Left lung (tissue), 4 donors: ENCODE measurements at regions not wholly inside any gene's neighbourhood (a gene's known extent, or its start where the extent isn't known, plus 50 kb on each side); places are given as distances from the start of the nearest gene placed in this dataset.

ENCODE experiments used
- ATAC-seq: fragments of 200-7000 bp; cut with Tn5 transposase; one replicate; pipeline ENCODE4 v1.9.1; 2020; ENCODE audit warnings: moderate library complexity
- DNase-seq, 4 donors: peaks; one replicate each; pipeline ENCODE4 v3.0.0-alpha.2; 2013 to 2020
- H3K27ac ChIP-seq, 2 donors: fragments of 200-600 bp; sonication (generic) in 1 of 2; one replicate each; pipeline versions ENCODE4 v1.5.0 to v1.8.0; 2020 to 2021
- H3K27me3 ChIP-seq, 2 donors: fragments of 200-600 bp; sonication (generic) in 1 of 2; one replicate each; pipeline versions ENCODE4 v1.5.0 to v1.8.0; 2020 to 2021
- H3K36me3 ChIP-seq, 2 donors: fragments of 200-600 bp; sonication (generic) in 1 of 2; one replicate each; pipeline versions ENCODE4 v1.5.0 to v1.8.0; 2020 to 2021
- H3K4me1 ChIP-seq, 2 donors: fragments of 200-600 bp; one replicate each; pipeline ENCODE4 v1.8.0; 2021
- H3K4me3 ChIP-seq, 2 donors: fragments of 200-600 bp; sonication (generic) in 1 of 2; one replicate each; pipeline versions ENCODE4 v1.5.0 to v1.8.0; 2020 to 2021; ENCODE audit warnings: mild to moderate bottlenecking in 1 of 2
- H3K9me3 ChIP-seq, 2 donors: fragments of 200-600 bp; sonication (generic) in 1 of 2; one replicate each; pipeline versions ENCODE4 v1.5.0 to v1.8.0; 2020 to 2021
- intact Hi-C, 2 donors: fragments of 100-400 bp; cut with DNase I; formaldehyde crosslinking; loops; one replicate each; pipeline versions ENCODE4 v1.11.2 to v1.14.2; 2022
- TF ChIP-seq, protein P1 (sequence below), 2 donors: fragments of 200-600 bp; sonication (generic) in 1 of 2; IDR thresholded peaks; one replicate each; pipeline versions ENCODE4 v1.5.0 to v1.8.0; 2021; ENCODE audit warnings: antibody characterized with exemption in 2 of 2
- donor health status: DM: no; HTN: yes; CAD: no.
- donor health status: DM: no; HTN: no; CAD: no.

DNA sequence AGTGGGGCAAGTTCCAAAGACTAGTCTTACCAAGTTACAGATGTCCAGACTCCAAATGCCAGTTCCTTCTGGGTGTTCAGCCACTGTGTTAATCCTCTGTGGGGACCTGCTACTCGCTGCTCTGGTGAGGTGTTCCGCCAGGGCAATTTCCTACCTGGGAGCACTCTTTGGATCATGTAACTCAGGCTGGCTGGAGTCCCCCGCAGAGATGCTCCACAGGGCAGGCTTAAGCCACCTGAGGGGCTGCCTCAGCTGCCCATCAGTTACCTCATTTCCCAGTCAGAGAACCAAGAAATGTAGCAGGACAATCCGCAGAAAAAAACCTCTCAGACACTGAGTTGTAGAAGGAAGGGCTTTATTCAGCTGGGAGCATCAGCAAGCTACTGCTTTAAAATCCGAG is 133.8 kb downstream of the ZNF737 start:
- ATAC-seq (no peak), DNase-seq (no peak)
- Histone ChIP-seq H3K9me3 (peaks cover 0 to 22% of the 10 kb centered on the region in 2 donors), H3K27me3 (no peaks in the 10 kb centered on the region), H3K27ac (no peak overlapping the region), H3K4me1 (no peaks in the 10 kb centered on the region), H3K4me3 (no peak overlapping the region), H3K36me3 (no peaks in the 10 kb centered on the region)
- intact Hi-C loops: no loop called here
- TF ChIP-seq, protein P1, sequence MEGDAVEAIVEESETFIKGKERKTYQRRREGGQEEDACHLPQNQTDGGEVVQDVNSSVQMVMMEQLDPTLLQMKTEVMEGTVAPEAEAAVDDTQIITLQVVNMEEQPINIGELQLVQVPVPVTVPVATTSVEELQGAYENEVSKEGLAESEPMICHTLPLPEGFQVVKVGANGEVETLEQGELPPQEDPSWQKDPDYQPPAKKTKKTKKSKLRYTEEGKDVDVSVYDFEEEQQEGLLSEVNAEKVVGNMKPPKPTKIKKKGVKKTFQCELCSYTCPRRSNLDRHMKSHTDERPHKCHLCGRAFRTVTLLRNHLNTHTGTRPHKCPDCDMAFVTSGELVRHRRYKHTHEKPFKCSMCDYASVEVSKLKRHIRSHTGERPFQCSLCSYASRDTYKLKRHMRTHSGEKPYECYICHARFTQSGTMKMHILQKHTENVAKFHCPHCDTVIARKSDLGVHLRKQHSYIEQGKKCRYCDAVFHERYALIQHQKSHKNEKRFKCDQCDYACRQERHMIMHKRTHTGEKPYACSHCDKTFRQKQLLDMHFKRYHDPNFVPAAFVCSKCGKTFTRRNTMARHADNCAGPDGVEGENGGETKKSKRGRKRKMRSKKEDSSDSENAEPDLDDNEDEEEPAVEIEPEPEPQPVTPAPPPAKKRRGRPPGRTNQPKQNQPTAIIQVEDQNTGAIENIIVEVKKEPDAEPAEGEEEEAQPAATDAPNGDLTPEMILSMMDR (IDR thresholded peaks at IDR 0.05): no peak

DNA sequence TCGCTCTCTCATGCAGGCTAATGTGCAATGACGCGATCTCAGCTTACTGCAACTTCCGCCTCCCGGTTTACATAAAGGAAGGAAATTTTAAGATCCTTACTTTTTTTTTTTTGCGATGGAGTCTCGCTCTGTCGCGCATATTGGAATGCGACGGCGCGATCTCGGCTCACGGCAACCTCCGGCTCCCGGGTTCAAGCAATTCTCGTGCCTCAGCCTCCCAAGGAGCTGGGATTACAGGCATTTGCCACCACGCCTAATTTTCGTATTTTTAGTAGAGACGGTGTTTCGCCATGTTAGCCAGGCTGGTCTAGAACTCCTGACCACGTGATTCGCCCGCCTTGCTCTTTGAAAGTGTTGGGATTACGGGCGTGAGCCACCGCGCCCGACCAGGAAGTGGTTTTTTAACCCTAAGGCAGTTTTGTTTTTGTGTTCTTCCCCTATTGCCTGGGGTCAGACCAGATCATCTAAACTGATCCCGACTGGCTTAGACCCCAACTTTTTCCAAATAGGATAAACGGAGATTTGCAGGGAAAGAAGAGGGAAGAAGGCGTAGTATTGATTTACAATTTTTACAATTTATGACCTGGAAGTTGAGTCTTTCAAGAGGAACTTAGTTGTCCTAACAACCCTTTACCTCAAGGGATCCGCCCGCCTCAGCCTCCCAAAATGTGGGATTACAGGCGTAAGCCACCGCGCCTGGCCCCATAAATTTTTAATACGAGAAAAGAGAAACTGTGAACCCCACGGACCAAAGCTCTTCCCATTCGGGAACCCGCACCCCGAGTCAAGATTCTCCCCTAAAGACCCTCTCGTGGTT is 142.0 kb downstream of the ZNF737 start:
- H3K27ac ChIP-seq: peak overlapping the region; percentile 89
- peaks cover 0 to 3% of the 10 kb centered on the region in 2 donors for H3K36me3 ChIP-seq
- TF ChIP-seq, protein P1 (IDR thresholded peaks at IDR 0.05): no peak
- no peaks in the 10 kb centered on the region for H3K4me1 ChIP-seq
- ATAC-seq: peak; percentile 72
- H3K27me3 ChIP-seq: no peaks in the 10 kb centered on the region
- peak; percentile 30 to 80 (median 72) for DNase-seq
- H3K4me3 ChIP-seq: peak overlapping the region; percentile 41 to 56
- H3K9me3 ChIP-seq: peaks cover 0 to 9% of the 10 kb centered on the region in 2 donors
- intact Hi-C loops: no loop called here

DNA sequence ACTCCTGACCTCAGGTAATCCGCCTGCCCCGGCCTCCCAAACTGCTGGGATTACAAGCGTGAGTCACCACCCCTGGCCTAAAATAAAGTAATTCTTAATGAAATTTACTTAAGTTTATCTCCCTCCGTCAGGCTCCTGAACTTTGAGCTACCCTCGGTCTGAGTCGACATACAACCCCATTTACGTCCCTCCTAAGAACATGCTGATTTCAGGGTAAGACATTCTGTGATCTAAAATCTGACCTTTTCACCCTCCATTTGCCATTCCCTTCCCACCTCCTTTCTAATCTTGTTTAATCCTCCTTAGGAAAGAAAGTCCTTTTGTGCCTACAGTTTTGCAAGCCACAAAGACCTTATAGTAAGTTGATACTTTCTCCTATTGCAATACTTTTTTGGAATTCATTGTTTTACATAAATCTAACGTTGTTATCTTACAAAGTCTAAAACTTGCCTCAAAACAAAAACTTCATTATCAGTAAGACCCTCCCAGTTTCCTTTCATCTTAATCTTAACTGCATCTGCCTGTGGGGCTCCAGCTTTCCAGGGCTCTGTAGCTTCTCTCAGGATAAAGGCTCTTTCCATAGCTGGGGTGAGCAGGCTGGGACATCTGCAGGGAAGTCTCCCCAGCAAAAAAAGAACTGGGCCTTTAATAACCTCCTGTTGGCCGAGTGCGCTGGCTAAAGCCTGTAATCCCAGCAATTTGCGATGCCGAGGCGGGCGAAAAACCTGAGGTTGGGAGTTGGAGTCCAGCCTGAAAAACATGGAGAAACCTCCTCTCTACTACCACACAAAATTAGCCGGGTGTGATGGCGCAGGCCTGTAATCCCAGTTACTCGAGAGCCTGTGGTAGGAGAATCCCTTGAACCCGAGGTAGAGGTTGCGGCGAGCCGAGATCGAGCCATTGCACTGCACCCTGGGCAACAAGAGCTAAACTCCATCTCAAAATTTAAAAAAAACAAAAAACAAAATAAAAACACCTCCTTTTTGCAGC is 143.1 kb downstream of the ZNF737 start:
- TF ChIP-seq, protein P1 (IDR thresholded peaks at IDR 0.05): no peak
- H3K36me3 ChIP-seq: peaks cover 0 to 3% of the 10 kb centered on the region in 2 donors
- H3K4me3 ChIP-seq: peak overlapping the region; percentile 41 to 56
- H3K27me3 ChIP-seq: no peaks in the 10 kb centered on the region
- DNase-seq (peak in 1 of 4 donors; percentile 38), ATAC-seq (no peak)
- no peaks in the 10 kb centered on the region for H3K4me1 ChIP-seq
- intact Hi-C loops: no loop called here
- peak overlapping the region; percentile 89 for H3K27ac ChIP-seq
- H3K9me3 ChIP-seq: peaks cover 0 to 18% of the 10 kb centered on the region in 2 donors

DNA sequence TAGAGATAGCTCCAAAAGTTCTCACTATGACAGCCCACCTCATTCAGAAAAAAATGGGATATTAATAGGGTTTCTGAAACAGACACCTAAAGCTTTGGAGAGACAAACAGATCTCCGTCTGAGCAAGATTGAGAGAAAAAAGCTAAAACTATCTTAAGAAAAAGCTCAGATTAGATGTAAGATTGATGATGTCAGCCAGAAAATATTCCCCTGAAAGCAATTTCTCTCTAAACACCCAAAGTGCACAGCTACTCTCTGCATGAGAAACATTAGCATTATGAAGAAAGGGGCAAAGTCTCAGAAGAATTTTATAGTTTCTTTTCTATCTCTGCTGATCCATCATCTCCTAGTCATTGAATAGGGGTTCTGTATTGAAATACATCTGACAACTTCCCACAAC is 148.9 kb downstream of the ZNF737 start:
- no peaks in the 10 kb centered on the region for H3K27me3 ChIP-seq
- H3K36me3 ChIP-seq: peaks cover 0 to 3% of the 10 kb centered on the region in 2 donors
- TF ChIP-seq, protein P1 (IDR thresholded peaks at IDR 0.05): no peak
- H3K4me1 ChIP-seq: no peaks in the 10 kb centered on the region
- intact Hi-C loops: no loop called here
- no peak for ATAC-seq
- no peak for DNase-seq
- peaks cover 0 to 46% of the 10 kb centered on the region in 2 donors for H3K9me3 ChIP-seq
- no peak overlapping the region for H3K27ac ChIP-seq
- no peak overlapping the region for H3K4me3 ChIP-seq

DNA sequence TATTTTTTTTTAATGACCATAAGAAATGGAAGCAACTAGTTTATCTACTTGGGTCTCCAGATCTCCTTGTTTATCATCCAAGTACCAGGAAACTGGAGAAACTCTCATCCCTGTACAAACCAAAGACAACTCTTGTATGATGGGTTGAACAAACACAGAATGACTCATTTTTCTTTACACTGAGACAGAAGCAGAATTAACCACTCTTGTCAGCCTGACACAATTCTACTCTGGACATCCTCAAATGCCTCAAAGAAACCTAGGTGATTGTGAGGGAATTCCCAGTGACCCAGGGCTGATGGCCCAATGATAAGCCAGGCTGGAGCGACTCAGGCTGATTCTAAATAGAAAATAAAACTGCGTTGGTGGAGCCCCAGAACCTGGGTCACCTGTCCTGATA is 151.5 kb downstream of the ZNF737 start:
- Histone ChIP-seq H3K36me3 (no peaks in the 10 kb centered on the region), H3K9me3 (peaks cover 0 to 63% of the 10 kb centered on the region in 2 donors), H3K27ac (no peak overlapping the region), H3K4me3 (no peak overlapping the region), H3K4me1 (no peaks in the 10 kb centered on the region), H3K27me3 (no peaks in the 10 kb centered on the region)
- ATAC-seq (no peak), DNase-seq (no peak)
- intact Hi-C loops: no loop called here
- TF ChIP-seq, protein P1 (IDR thresholded peaks at IDR 0.05): no peak
